HCT116 (cell line): ENCODE measurements at regions not wholly inside any gene's neighbourhood (a gene's known extent, or its start where the extent isn't known, plus 50 kb on each side); places are given as distances from the start of the nearest gene placed in this dataset.
A peak's percentile ranks its signal among the peaks of the same experiment; 100 is the strongest.

Source experiments
- CEBPB ChIP-seq: IDR thresholded peaks from 2 replicates; pipeline ENCODE4 v1.6.1; 2012; ENCODE audit warnings: low read depth
- EGR1 ChIP-seq: IDR thresholded peaks from 2 replicates; pipeline ENCODE4 v1.6.1; 2012; ENCODE audit warnings: low read depth
- ELF1 ChIP-seq: IDR thresholded peaks from 2 replicates; pipeline ENCODE4 v1.6.1; 2012; ENCODE audit warnings: low read depth, borderline replicate concordance
- EZH2 ChIP-seq: fragments of 200-600 bp; sonication (generic); IDR thresholded peaks from 2 replicates; pipeline ENCODE4 v1.6.1; 2017; ENCODE audit warnings: antibody characterized with exemption, mixed run types
- JUND ChIP-seq: IDR thresholded peaks from 2 replicates; pipeline ENCODE4 v1.6.1; 2012
- POLR2A ChIP-seq: IDR thresholded peaks from 2 replicates; pipeline ENCODE4 v1.7.0; 2011; ENCODE audit warnings: borderline replicate concordance; ENCODE audit not compliant: insufficient read depth, insufficient read length; ENCODE audit errors: extremely low read depth
- POLR2AphosphoS5 ChIP-seq: IDR thresholded peaks from 2 replicates; pipeline ENCODE4 v1.6.1; 2011; ENCODE audit warnings: mild to moderate bottlenecking, low read depth, low read length, moderate library complexity
- RAD21 ChIP-seq: IDR thresholded peaks from 2 replicates; pipeline ENCODE4 v1.6.1; 2012; ENCODE audit warnings: low read depth, mild to moderate bottlenecking
- SP1 ChIP-seq: IDR thresholded peaks from 2 replicates; pipeline ENCODE4 v1.6.1; 2012; ENCODE audit warnings: low read depth
- SRF ChIP-seq: IDR thresholded peaks from 2 replicates; pipeline ENCODE4 v1.6.1; 2012; ENCODE audit warnings: low read depth
- TF ChIP-seq, protein P1 (sequence below): IDR thresholded peaks from 2 replicates; pipeline ENCODE4 v1.6.1; 2012
- TF ChIP-seq, protein P2 (sequence below), 3 experiments: fragments of 200-600 bp in 1 of 3; sonication (generic) in 1 of 3; IDR thresholded peaks in 2 of 3; conservative IDR thresholded peaks in 1 of 3; 2 replicates each; pipeline ENCODE4 v1.5.1; 2012 to 2017; ENCODE audit warnings: low read depth in 2 of 3, low read length in 2 of 3, antibody characterized with exemption in 1 of 3, borderline replicate concordance in 1 of 3, control low read depth in 1 of 3, mild to moderate bottlenecking in 1 of 3, mixed read lengths in 1 of 3, mixed run types in 1 of 3, moderate library complexity in 1 of 3; ENCODE audit not compliant: insufficient read depth in 1 of 3

DNA sequence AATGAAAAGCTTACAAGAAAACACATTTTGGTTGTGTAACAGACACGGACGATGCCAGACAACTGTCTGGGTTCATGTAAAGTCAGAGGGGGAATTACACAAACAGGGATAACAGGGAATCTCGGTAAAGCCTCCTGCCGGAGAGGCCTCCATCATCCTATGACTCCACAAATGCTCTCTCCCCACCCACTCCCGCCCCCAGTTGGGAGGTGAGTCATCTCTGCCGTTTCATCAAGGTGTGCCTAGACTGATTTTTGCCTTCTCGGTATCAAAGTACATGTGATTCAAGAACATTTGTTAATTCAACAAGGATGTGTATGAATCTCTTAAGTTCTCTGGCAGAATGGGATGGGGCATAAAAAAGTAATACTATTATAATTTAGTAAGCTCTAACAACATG is 304.9 kb upstream of the PRDM1 start:
- TF ChIP-seq, protein P1, sequence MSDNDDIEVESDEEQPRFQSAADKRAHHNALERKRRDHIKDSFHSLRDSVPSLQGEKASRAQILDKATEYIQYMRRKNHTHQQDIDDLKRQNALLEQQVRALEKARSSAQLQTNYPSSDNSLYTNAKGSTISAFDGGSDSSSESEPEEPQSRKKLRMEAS, result peak; percentile 38; the same call in 1 of the 2 replicates
- TF ChIP-seq EZH2, result no peak
- no peak for TF ChIP-seq ELF1
- no peak for TF ChIP-seq POLR2A
- TF ChIP-seq RAD21, result no peak
- TF ChIP-seq JUND, result peak; percentile 73
- TF ChIP-seq, protein P2, sequence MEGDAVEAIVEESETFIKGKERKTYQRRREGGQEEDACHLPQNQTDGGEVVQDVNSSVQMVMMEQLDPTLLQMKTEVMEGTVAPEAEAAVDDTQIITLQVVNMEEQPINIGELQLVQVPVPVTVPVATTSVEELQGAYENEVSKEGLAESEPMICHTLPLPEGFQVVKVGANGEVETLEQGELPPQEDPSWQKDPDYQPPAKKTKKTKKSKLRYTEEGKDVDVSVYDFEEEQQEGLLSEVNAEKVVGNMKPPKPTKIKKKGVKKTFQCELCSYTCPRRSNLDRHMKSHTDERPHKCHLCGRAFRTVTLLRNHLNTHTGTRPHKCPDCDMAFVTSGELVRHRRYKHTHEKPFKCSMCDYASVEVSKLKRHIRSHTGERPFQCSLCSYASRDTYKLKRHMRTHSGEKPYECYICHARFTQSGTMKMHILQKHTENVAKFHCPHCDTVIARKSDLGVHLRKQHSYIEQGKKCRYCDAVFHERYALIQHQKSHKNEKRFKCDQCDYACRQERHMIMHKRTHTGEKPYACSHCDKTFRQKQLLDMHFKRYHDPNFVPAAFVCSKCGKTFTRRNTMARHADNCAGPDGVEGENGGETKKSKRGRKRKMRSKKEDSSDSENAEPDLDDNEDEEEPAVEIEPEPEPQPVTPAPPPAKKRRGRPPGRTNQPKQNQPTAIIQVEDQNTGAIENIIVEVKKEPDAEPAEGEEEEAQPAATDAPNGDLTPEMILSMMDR (IDR thresholded peaks at IDR 0.05 in 2 of 3, conservative IDR thresholded peaks at IDR 0.05 in 1 of 3; ENCODE audit: borderline replicate concordance in 1 of 3, insufficient read depth in 1 of 3, low read depth in 2 of 3, low read length in 2 of 3), result no peak
- TF ChIP-seq EGR1, result peak; percentile 92
- peak; percentile 38; the same call in 1 of the 2 replicates for TF ChIP-seq POLR2AphosphoS5
- TF ChIP-seq SRF, result no peak
- peak; percentile 48; the same call in 1 of the 2 replicates for TF ChIP-seq SP1
- TF ChIP-seq CEBPB, result 0 out of 2 replicates have a peak, but pooled peaks have one; percentile 33
